GM20000 (cell line): ENCODE measurements at regions not wholly inside any gene's neighbourhood (a gene's known extent, or its start where the extent isn't known, plus 50 kb on each side); places are given as distances from the start of the nearest gene placed in this dataset.
"Not testable (repeated sequence)": the region's sequence is repeated elsewhere in the genome, so short reads cannot be mapped to it uniquely, and the experiment has no call there.

ENCODE experiments used
- DNase-seq: peaks from one replicate; pipeline ENCODE4 v3.0.0; 2012; ENCODE audit warnings: low spot score
- CTCF ChIP-seq: IDR thresholded peaks from 2 replicates; pipeline ENCODE4 v1.5.1; 2012; ENCODE audit warnings: mild to moderate bottlenecking, control low read depth; ENCODE audit errors: extremely low read depth, missing control alignments

- DNase-seq = no peak
Observed at GRCh38 chr5:19229179-19229835, 758.7 kb downstream of the CDH18 start.

GRCh38 chr5:19233573-19233972 lies 754.4 kb downstream of the CDH18 start:
- TF ChIP-seq CTCF = no peak

More at GRCh38 chr5:19229179-19229835, 758.7 kb downstream of the CDH18 start:
- TF ChIP-seq CTCF = no peak

GRCh38 chr5:19235101-19235584 lies 752.9 kb downstream of the CDH18 start:
- no peak for DNase-seq
- no peak for TF ChIP-seq CTCF

More at GRCh38 chr5:19233573-19233972, 754.4 kb downstream of the CDH18 start:
- no peak for DNase-seq

- DNase-seq = no peak
- no peak for TF ChIP-seq CTCF
Observed at GRCh38 chr5:19240170-19240569, 747.8 kb downstream of the CDH18 start.

- no peak for TF ChIP-seq CTCF
- DNase-seq = no peak
Observed at GRCh38 chr5:19241690-19242089, 746.3 kb downstream of the CDH18 start.

GRCh38 chr5:19246191-19246590 lies 741.8 kb downstream of the CDH18 start:
- DNase-seq = not testable (repeated sequence)

GRCh38 chr5:19247302-19247701 lies 740.7 kb downstream of the CDH18 start:
- TF ChIP-seq CTCF = no peak
- DNase-seq = no peak

- TF ChIP-seq CTCF = no peak
- DNase-seq = no peak
Observed at GRCh38 chr5:19256036-19256435, 732.0 kb downstream of the CDH18 start.
